ENCODE measurements at regions not wholly inside any gene's neighbourhood (a gene's known extent, or its start where the extent isn't known, plus 50 kb on each side); places are given as distances from the start of the nearest gene placed in this dataset.

GRCh38 chr10:10576937-10577336 lies 440.7 kb upstream of the CELF2 start:
- no peak for DNase-seq
- no peak for ATAC-seq
- H3K4me1 ChIP-seq: no peaks in the 10 kb centered on the region
- WGBS, 2 donors: 55 to 66% methylated on average over 1 of the region's 1 CpG
- intact Hi-C loops (cut with DNase I): no loop called here
- H3K4me3 ChIP-seq: no peak overlapping the region
- no peak for TF ChIP-seq CTCF (IDR thresholded peaks at IDR 0.05)
- no peaks in the 10 kb centered on the region for H3K9me3 ChIP-seq
- H3K27ac ChIP-seq: no peak overlapping the region
- no peaks in the 10 kb centered on the region for H3K27me3 ChIP-seq
- FAIRE-seq: no peak
- no peaks in the 10 kb centered on the region for H3K36me3 ChIP-seq

DNA sequence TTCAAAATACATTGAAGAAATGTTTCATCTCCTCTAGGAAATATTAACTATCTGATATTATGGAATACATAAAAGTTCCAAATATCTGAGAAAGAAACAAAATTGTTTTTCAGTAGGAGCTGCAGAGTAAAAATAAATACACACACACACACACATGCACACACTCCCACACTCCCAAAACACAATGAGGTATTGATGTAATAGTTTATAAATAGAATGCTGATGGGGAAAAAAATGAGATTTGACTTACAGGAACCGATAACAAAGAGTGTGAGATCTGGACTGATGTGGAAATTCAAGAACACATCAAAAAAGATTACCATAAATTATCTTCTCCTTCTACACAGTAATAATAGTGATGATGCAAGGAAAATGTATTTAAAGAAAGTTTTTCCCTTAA lies 438.0 kb upstream of the CELF2 start:
- TF ChIP-seq CTCF (IDR thresholded peaks at IDR 0.05): no peak
- Histone ChIP-seq H3K4me3 (no peak overlapping the region), H3K27ac (no peak overlapping the region), H3K27me3 (no peaks in the 10 kb centered on the region), H3K36me3 (no peaks in the 10 kb centered on the region), H3K9me3 (no peaks in the 10 kb centered on the region), H3K4me1 (no peaks in the 10 kb centered on the region)
- intact Hi-C loops (cut with DNase I): no loop called here
- no peak for ATAC-seq
- WGBS, 2 donors: 26 to 45% methylated on average over 1 of the region's 1 CpG
- no peak for DNase-seq
- FAIRE-seq: no peak

- Histone ChIP-seq H3K36me3 (no peaks in the 10 kb centered on the region), H3K4me1 (no peaks in the 10 kb centered on the region), H3K9me3 (no peaks in the 10 kb centered on the region), H3K27ac (no peak overlapping the region), H3K4me3 (no peak overlapping the region), H3K27me3 (no peaks in the 10 kb centered on the region)
- WGBS, 2 donors: 56 to 68% methylated on average over 5 of the region's 5 CpGs
- FAIRE-seq (no peak), DNase-seq (no peak), ATAC-seq (no peak)
- TF ChIP-seq CTCF (IDR thresholded peaks at IDR 0.05): no peak
- intact Hi-C loops (cut with DNase I): no loop called here
Observed at GRCh38 chr10:10584161-10584560, 433.5 kb upstream of the CELF2 start.

GRCh38 chr10:10587744-10588393 lies 429.8 kb upstream of the CELF2 start:
- ATAC-seq (no peak), FAIRE-seq (no peak), DNase-seq (no peak)
- H3K27me3 ChIP-seq: no peaks in the 10 kb centered on the region
- intact Hi-C loops (cut with DNase I): no loop called here
- H3K4me3 ChIP-seq: no peak overlapping the region
- TF ChIP-seq CTCF (IDR thresholded peaks at IDR 0.05): no peak
- no peaks in the 10 kb centered on the region for H3K9me3 ChIP-seq
- no peaks in the 10 kb centered on the region for H3K36me3 ChIP-seq
- no peaks in the 10 kb centered on the region for H3K4me1 ChIP-seq
- WGBS, 2 donors: 74 to 76% methylated on average over 5 of the region's 5 CpGs
- H3K27ac ChIP-seq: no peak overlapping the region

GRCh38 chr10:10589540-10590303 lies 427.9 kb upstream of the CELF2 start:
- no peak overlapping the region for H3K4me3 ChIP-seq
- WGBS, 2 donors: 38 to 45% methylated on average over 4 of the region's 4 CpGs

More at GRCh38 chr10:10589540-10590303, 427.9 kb upstream of the CELF2 start:
- H3K9me3 ChIP-seq: no peaks in the 10 kb centered on the region
- TF ChIP-seq CTCF (IDR thresholded peaks at IDR 0.05): no peak
- no peaks in the 10 kb centered on the region for H3K27me3 ChIP-seq
- H3K4me1 ChIP-seq: no peaks in the 10 kb centered on the region
- DNase-seq (no peak), FAIRE-seq (no peak), ATAC-seq (no peak)
- H3K36me3 ChIP-seq: no peaks in the 10 kb centered on the region
- intact Hi-C loops (cut with DNase I): no loop called here
- H3K27ac ChIP-seq: no peak overlapping the region
